SIG-M5 treated with dmso at 0.1 percent for 504 hours (cell line): ENCODE measurements at regions not wholly inside any gene's neighbourhood (a gene's known extent, or its start where the extent isn't known, plus 50 kb on each side); places are given as distances from the start of the nearest gene placed in this dataset.
"Not testable (repeated sequence)": the region's sequence is repeated elsewhere in the genome, so short reads cannot be mapped to it uniquely, and the experiment has no call there.

Experiments
- DNase-seq: peaks from one replicate; lab custom pipeline; 2025; ENCODE audit not compliant: unreplicated experiment; lab: John Stamatoyannopoulos, UW

DNA sequence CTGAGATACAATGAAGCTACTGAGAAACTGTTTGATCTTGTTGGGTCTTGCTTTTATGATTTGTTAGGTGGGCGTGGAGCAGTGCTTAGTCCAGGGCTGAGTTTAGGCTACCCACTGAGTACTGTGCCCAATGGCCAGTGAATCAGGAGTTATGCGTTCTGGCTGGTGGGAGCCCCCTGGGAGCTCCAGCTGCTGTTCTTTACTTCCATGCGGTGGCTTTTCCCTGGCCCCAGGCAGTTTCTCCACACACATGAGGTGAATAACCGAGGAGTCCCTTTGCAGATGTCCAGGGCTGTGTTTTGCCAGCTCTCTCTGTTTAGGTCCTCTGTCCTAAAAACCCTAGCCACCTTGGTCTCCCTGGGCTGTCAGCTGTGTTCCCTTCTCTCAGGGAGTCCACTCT is 106.5 kb downstream of the KLF13 start:
- DNase-seq, result no peak

DNA sequence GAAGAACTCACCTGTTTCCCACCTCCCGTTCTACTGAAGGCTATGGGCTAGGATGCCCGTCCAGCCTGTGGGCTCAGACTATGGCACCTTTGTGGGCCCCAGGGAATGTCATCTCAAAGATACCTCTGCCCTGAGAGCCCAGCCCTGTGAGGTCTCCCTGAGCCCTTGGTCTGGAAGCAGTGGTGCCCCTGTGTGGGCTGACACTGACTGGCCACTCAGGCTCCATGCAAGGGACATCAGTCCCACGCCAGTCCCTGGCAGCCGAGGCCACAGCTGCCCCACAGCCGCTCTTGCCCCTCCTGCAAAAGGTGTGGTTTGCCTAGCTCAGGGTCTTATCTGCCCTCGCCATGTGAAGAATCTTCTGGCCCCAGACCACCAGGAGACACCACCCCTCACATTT is 106.9 kb downstream of the KLF13 start:
- no peak for DNase-seq

- DNase-seq, result no peak
These were observed 107.6 kb downstream of the KLF13 start for GRCh38 chr15:31434275-31434587.

GRCh38 chr15:31434588-31435260 is 108.1 kb downstream of the KLF13 start:
- peak; percentile 92 for DNase-seq

- DNase-seq, result peak; percentile 86
These were observed 108.8 kb downstream of the KLF13 start for GRCh38 chr15:31435261-31435911.

DNA sequence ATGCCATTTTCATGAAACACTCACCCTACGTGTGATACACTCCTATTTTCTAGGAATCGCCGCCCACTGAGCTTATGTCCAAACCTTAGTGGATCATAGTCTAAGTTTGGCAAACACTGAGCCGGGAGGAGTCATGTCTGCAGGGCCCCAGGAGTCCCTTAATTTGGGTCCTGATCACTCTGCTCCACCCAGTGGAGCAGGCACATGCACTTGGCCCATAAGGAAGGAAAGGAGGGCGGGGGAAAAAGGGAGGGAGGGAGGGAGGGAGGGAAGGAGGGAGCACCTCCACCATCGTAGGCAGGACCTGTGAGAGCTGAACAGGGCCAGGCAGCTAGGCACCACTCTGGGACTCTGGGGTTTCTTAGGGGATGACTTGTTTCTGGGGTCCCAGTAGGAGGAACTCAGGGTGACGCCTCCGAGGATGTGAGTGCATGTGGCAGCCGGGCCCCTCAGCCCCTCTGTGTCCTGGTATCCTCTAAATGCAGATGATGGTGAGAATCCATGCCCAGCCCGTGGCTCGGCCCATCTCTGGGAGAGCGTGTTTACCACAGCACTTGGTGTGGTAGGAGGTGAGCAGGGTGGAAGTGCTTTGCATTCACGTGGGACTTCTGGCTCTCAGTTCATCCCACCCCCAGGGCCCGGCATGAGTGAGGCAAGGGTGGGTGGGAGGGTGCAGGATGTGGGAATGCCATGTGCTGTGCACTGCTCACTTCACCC is 109.4 kb downstream of the KLF13 start:
- DNase-seq, result peak; percentile 46

GRCh38 chr15:31437686-31438085 is 111.1 kb downstream of the KLF13 start:
- DNase-seq, result no peak

DNA sequence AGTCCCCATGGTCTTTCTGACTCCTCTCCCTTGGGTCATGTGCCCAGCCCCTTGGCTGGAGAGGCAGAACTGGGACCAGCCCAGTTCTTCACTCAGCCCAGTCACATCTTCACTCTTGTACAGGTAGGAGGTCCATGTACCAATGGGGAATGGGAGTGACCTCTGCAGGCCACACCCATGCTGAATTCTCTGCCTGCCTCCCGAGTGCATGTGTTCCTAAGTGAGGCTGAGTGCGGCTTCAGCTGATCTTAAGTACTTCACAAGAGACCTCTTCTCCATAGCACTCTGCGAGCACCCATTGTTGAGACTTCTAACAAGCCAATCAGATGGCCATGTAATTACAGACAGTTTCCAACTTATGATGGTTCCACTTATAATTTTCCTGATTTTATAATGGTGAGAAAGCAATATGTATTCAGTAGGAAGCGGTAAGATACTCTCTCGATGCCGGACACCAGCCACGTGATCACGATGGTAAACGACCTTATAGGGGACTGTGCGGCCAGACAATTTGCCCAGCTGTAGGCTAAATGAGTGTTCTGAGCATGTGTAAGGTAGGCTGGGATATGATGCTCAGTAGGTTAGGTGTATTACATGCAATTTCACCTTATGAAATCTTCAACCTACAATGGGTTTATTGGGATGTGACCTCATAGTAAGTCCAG is 112.1 kb downstream of the KLF13 start:
- DNase-seq, result no peak

- DNase-seq, result no peak
These were observed 112.7 kb downstream of the KLF13 start for GRCh38 chr15:31439328-31439727.

GRCh38 chr15:31440216-31440615 is 113.6 kb downstream of the KLF13 start:
- not testable (repeated sequence) for DNase-seq

- peak; percentile 24 for DNase-seq
These were observed 114.2 kb downstream of the KLF13 start for GRCh38 chr15:31440754-31441311.

DNA sequence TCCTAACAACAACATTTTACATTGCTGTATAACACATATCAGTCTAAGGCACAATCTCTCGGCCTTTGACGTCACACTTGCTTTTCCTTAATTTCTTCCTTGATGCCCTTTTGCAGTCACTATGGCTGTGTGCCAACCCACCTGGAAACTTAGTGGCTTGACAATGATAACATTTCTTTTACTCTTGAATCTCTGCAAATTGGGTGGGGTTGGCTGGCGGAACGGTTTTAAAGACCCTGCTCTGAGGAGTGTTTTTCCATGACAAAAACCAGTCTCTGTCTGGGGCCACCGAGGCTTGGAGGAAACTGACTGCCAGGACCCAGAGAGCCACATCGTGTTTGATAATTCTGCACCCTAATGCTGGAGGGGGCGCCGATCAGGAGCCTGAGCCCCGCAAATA is 115.6 kb downstream of the KLF13 start:
- DNase-seq, result no peak

- DNase-seq, result peak; percentile 6
These were observed 116.1 kb downstream of the KLF13 start for GRCh38 chr15:31442699-31443111.

DNA sequence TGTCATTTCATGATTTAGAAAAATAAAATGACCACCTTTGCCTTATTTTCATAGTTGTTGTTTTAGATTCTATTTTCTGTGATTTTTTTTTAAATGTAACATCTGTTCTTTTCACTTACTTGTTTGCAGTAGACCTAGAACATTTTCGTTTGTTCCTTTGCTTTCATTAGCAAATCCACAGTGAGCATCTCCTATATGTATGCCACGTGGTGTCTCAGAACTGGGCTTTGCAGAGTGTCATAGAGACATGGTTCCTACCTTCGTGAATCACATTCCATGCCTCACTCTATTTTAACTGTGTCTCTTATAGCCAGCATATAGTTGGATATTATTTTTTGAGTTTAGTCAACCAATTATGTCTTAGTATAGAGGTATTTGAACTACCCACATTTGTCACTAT is 118.2 kb downstream of the KLF13 start:
- no peak for DNase-seq

- no peak for DNase-seq
These were observed 119.9 kb downstream of the KLF13 start for GRCh38 chr15:31446546-31446945.

DNA sequence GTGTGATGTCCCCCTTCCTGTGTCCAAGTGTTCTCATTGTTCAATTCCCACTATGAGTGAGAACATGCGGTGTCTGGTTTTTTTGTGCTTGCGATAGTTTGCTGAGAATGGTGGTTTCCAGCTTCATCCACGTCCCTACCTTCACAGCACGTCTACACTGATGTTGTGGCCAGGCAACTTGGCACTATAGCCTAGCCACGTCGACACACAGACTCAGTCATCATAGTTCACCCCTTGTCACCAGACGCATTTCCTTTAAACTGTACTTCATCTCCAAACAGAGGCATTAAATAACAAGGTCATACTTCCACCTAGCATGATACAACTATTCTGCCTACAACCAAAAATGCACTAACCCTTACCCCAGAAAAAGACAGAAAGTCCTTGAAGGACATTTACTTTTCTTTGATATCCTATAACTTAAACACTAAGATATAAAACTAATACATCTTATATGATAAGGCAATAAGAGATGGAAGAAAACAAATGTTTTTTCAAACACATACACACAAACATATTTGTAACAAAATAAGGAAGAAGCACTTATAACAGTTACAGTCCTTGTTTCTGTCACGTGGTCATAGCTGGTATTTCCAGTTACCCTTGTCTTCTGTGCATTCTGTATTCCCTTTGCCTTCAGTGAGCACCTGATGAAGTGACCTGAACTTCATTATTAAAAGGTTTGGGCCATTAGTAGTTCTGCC is 121.4 kb downstream of the KLF13 start:
- DNase-seq, result no peak

DNA sequence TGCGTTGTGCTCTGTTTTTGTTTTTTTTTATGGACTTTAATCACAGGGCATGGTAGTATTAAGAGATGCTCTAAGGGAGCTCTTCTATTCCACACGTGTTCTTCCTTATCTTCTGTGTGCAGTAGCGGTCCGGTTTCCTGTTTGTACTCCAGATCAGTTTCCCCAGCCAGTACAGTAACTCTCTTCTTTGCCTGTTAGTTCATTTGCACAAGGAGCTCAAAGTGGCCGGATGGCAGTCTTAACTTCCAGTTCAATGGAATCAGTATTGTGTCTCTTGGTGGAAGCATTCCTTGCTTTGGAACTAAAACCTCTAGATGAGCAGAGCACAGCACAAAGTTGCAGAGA is 122.0 kb downstream of the KLF13 start:
- no peak for DNase-seq

DNA sequence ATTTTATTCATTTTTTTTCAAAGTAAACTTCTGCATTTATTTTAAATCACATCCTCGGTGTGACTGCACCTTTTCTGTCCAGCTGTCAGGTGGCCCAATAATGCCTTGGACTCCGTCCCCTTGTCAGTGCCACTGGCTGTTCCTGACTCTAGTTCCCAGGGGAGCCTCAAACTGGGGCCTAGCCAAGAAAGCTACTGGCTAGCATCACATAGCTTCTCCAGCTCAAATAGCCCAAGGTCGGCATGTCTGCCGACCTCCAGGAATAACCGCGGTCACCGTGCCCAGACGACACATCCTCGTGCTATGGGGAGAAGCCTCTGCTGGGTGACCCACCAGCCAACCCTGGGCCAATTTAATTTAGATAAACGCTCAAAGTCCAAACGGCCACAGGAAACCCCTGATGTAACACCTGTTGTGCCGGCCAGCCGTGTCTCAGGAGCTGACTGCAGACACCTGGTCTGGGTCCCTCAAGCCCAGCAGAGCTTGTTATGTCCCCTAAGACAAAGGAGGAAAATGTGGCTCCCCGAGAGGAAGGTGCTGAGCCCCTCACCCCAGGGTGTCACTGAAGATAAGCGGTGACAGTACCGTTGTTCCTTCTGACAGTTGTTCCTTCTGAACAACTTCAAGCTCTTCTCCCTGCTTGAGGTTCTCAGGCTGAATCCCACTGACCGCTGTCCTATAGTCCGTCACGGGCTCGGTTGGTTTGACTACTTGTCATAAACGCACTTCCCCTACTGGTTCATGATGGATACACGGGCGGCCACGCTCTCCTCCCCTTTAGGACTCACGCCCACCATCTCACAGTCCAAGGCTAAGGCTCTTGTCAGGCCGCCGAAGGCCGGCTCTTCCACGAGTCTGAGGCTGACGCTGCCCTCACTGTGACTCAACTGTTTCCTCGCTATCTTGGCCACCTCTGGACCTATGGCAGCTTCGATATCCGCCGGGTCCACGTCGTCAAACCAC is 126.2 kb downstream of the KLF13 start:
- no peak for DNase-seq

- no peak for DNase-seq
These were observed 127.1 kb downstream of the KLF13 start for GRCh38 chr15:31453558-31454318.
